HG02763 (cell line): ENCODE measurements at regions not wholly inside any gene's neighbourhood (a gene's known extent, or its start where the extent isn't known, plus 50 kb on each side); places are given as distances from the start of the nearest gene placed in this dataset.
"Not testable (repeated sequence)": the region's sequence is repeated elsewhere in the genome, so short reads cannot be mapped to it uniquely, and the experiment has no call there.

ENCODE experiments used
- ATAC-seq: cut with Tn5 transposase; IDR thresholded peaks from one replicate; pipeline ENCODE4 v1.9.1; 2021; ENCODE audit warnings: mild to moderate bottlenecking, moderate library complexity; ENCODE audit not compliant: unreplicated experiment

DNA sequence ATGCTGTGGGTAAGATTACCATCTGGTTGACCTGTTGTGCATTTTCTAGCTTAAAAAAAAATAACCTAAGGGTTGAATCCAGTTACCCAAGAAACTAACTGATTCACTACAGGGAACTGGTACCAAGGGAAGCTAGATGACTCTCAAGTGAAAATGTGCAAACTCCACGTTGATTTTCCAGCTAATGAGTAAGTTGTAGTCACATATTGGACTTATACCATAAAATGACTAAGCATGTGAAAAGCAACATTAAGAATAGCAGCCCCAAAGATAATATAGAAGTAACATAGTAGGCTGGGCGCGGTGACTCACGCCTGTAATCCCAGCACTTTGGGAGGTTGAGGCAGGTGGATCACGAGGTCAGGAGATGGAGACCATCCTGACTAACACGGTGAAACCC lies 270.9 kb downstream of the SPRY1 start:
- no peak for ATAC-seq

DNA sequence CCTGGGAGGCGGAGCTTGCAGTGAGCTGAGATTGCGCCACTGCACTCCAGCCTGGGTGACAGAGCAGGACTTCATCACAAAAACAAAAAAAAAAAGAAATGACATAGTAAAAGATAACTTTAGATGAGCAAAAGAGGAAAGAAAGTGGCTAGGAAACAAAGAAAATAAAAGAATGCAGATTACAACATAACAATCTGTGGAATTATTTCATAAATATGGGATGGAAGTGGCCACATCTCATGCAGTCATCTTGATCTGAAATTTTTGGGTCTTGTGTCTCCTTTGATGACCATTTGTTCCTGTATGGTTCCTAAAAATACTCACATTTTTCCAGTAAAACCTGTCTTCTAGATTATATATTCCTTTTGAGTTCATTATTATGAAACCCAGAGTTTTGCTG lies 271.4 kb downstream of the SPRY1 start:
- ATAC-seq = no peak

DNA sequence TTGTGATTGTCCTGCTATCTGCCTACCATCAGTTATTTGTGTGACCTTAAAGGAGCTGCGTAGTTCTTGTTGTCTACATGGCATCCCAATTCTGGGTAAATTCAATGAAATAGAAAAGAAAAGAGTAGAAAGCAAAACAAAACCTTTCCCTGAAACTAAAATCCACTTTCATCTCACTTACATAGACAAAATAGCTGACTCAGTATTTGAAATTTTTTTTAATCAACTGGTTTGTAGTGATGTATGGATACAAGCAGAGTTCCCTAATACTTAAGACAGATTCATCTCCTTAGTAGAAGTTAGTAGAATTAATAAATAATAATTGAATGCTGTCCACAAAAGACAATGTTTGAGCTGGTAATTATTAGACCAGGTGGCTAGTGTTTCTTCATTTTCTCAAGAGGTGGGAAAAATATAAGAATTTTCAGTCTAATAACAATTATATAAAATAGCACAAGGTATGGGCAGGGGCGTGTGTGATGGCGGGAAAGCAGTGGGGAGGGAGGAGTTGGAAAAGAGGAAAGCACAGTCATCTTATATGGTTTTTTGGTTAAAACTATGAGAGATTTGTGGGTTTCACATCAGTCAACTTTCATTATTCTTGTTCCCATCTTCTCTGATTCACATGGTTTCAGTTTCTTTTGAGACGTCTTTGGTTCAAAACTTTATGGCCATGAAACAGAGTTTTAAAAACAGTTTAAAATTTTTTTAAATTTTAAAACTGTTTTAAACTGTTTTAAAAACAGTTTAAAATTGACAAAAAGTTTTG lies 275.2 kb downstream of the SPRY1 start:
- ATAC-seq = peak; percentile 90

DNA sequence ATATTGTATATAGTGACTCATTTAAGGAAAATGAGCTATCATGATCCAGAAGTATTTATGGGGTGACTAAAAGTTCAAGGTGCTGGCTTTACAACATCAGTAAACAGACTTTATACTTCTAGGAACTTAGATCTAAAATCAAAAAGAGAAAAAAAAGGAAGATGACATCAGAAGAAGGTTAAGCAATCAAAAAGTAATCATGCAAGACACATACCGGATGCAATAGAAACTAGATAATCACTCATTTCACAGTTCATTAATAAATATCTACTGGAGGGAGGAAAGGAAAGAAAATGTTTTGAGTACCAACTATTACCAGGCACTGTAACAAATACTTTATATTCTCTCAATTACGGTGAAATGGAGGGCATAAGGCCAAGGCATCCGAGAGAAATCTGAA lies 276.4 kb downstream of the SPRY1 start:
- ATAC-seq = no peak

DNA sequence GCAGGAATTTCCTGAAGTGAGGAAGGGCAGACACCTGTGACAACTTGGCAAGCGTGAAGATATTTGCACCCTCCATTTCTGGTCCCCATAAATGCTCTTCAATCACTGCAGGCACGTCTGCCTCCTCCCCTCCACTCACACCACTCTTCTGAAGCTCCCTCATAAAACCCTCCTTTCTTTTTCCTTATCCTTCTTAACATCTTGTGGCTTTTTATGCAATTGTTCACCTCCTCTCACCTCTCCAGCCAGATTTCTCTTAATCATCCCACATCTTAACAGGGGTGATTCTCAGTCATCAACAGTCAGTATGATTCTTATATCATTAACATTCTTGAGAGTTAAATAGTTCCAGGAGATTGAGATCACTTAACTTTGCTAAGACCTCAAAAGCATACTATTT lies 277.4 kb downstream of the SPRY1 start:
- no peak for ATAC-seq

DNA sequence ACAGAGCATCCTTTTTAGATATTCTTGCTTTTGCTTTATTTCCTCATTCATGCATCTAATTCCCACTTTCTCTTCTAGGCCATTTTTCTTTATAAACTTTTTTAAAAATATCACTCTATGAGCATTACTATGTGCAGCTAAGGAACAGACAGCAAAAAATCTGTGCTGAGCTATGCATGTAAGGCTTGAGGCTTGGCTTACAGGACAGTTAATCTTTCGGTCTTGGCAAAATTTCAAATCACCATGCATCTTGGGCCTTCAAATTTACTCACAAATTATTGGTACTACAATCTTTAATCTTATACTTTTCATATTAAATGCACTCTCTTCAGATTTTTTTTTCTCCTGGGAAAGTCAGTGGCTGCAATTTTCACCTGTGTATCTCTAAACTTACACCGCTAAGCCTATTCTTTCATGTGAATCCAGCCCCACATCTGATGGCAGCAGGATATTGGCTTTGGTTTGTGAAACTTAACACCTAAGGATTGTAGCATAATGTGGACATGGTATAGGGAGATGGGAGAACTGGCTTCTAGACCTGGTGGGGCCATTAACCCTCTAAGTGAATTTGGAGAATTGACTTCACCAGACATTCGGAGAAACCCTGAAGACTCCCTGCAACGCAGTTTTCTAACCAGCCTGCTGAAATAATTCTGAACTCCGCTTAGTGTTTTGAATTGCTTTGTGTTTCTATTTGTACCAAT lies 278.3 kb downstream of the SPRY1 start:
- ATAC-seq = no peak

DNA sequence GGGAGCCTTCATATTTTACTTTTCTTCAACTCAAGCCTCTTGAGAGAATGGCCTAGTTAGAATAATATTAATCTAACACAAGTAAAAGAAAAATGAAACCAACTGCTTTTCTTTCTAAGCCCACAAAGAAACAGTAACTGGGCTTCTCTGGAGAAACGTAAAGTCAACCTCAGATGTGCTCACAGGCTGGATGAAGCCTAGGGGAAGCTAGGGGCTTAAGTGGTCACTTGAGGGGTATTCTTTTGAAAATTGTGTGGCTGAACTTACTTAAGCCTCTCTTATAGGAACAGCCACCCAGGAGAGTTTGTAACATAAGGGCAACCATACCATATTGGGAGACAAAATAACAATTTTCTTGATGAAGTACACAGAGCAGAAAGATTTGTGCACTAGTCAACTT lies 279.0 kb downstream of the SPRY1 start:
- no peak for ATAC-seq

DNA sequence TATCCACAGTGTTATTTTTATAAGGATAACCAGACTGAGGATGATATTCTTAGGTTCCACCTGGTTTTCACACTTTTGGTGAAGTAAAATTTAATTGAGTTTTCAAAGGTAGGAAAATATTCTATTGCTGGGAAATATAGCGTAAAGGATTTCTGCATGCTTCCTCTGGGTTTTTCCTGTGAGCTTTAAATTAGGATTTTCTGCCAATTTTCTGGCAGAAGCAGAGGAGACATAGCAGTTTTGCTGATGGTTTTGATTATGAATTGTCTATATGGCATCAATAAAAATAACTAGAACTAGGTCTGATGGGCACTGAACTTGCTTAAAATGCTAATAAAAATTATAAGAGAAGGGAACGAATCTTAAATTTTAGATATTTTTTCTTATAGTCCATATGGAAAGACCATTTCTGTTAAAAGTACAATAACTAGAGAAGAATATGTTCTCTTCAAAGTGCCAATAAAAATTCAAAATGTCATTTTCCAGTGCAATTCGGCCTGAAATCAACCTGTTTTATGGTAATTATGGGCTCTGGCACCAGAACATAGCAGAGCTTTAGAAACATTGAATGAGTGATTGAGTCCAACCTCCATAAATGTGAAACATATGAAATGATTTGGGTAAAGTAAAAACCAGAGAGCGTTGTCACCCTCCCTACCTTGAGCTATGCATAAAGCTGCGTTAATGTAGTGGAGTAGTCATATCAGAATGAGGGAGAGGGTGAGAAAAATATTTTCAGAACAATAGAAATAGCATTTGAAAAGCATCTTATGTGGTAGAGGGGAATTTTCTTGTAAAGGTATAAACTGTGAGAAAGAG lies 279.7 kb downstream of the SPRY1 start:
- ATAC-seq = no peak

DNA sequence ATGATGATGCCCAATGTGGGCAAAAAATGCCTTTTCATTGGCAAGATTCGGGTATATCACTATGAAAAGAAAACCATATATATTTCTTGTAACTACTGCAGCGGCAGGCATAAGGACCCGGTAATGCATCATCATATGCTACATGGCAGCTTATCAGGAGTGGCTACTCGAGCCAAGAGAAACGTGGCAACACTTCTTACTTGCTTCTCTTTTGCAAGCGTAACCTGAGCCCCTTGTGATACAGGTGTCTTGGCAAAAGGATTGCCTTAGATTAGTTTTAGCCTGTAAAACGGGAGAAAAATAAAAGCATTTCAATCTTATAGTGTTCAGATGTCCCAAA lies 280.3 kb downstream of the SPRY1 start:
- no peak for ATAC-seq

DNA sequence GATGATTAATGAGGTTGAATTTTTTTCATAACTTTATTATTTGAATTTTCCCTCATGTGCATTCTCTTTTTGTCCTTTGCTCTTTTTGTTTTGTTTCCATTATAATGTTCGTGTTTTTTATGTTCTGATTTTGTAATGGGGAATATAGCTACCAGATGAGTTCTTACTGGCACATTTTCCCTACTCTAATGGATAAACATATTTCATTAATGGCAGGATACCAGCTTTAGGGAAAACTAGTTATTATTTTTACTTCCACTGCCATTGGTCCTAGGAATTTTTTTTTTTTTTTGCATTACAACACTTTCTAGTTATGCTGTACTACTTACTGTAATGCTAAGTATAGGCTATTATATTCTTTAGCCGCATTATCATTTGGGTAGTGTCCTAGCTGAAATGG lies 286.3 kb downstream of the SPRY1 start:
- ATAC-seq = no peak

DNA sequence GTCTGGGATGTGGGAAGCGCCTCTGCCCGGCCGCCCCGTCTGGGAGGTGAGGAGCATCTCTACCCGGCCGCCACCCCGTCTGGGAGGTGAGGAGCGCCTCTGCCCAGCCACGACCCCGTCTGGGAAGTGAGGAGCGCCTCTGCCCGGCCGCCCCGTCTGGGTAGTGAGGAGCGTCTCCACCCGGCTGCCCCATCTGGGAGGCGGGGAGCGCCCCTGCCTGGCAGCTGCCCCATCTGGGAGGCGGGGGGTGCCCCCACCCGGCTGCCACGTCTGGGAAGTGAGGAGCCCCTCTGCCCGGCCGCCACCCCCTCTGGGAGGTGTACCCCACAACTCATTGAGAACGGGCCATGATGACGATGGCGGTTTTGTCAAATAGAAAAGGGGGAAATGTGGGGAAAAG lies 288.3 kb downstream of the SPRY1 start:
- ATAC-seq = not testable (repeated sequence)

DNA sequence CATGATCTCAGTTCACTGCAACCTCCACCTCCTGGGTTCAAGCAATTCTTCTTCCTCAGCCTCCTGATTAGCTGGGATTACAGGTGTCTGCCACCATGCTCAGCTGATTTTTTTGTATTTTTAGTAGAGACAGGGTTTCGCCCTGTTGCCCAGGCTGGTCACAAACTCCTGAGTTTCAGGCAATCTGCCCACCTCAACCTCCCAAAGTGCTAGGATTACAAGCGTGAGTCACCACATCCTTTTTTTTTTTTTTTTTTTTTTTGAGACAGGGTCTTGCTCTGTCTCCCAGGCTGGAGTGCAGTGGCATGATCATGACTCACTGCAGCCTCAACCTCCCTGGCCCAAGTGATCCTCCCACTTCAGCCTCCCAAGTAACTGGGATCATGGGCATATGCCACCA lies 298.9 kb downstream of the SPRY1 start:
- ATAC-seq = not testable (repeated sequence)

DNA sequence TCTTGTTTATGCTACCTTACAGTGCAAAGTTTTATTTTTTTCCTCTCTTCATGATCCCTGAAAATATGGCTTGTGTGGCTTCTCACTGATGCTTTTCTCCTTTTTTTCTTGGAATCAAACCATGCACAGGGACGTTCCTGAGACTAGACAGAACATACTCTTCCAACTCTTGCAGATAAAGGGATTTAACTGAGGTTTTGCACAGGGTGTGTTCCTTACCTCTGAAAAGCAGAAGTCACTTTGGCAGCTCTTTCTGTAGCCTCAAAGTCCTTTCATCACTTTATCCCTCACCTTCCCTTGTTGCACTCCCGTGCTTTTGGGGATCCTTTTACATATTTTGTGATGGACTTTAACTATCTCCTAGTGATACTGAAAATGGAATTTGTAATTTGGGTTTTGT lies 300.1 kb downstream of the SPRY1 start:
- no peak for ATAC-seq

DNA sequence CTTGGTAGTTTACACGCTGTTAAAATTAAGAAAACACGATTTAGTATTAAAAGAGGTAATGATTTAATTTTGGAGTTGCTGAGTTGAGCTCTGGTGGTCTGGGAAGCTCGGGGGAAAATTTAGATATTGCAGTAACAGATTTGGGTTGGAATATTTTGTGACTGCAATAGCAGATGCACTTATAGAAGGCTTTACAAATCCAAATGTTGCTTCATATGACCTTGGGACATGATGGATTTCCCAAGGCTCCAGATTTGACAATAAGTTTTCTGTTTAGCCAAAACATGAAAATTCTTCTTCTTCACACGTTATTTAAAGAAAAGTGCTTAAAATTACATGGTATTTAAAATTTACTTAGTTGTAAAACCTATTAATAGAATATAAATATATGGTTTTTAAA lies 302.0 kb downstream of the SPRY1 start:
- no peak for ATAC-seq

DNA sequence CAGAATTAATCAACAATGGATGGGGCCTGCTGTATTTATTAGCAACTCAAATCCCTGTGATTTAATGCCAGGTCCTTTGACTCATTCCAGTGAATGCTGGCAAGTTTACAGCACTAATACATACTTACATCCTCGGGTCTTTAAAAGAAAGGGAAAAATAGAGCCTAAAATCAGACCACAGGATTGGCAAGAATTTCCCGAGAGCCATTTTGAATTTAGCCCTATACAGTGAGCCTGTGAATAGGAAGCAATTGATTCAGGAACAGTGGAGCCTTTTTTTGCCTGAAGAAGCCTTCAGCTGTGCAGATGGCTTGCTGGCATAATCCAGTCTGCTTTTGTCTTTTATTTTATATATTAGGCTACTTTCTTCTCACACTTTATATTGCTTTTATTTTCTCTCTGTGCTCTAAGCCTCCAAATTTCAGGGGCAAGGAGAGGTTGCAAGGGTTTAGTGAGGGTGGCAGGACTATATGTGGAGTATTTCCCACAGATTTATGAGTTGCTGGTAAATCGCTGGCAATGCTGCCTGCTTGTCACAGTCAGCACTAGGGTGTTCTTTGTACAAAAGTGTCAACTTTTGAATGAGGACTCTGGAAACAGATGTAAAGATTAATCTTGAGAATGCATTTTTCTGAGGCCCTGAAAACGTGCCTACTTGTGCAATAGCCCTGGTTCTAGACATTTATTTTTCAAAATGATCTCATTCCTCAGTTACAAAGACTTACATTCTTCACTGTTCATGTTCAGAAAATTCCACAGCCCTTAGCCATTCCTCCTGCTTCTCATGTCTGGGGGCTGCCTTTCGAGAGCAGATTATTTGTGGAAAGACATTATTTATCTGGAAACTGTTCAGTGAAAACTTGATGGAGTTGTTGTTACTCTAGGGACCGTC lies 303.5 kb downstream of the SPRY1 start:
- ATAC-seq = no peak

DNA sequence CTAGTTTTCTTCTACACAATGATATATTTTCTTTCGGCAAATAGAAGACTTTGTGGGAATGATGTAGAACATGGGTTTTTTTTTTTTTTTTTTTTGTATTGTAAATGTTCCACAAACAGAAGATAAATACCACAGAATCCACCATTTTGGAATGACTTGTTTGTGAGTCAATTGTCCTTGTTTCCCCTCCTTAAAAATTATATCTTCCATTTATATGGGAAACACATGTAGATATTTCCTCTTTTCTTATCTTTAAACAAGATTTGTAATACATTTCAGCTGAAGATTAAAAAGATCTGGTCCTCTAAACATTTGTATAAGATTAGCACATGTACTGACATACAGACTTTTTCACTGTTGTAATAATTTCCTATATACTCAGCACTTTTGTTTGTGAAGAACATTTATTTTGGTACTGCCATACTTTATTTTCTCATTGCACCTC lies 304.6 kb downstream of the SPRY1 start:
- no peak for ATAC-seq

DNA sequence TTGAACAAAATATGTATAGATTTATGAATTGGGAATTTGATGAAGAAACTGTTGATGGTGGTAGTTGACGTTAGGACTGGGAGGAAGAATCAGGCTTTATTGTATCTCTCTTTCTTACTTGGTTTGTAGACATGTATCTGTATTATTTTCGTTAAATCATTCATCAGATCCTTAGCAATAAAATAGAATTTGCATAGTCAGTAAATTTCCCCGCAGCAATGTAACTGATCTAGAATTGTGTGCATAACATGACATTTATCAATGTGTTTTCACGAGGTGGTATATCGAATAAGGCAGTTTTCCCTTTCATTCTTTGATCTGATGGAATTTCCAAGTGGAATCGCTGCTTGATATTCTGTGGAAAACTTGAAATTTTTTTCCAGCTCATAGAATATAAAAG lies 308.8 kb downstream of the SPRY1 start:
- no peak for ATAC-seq

DNA sequence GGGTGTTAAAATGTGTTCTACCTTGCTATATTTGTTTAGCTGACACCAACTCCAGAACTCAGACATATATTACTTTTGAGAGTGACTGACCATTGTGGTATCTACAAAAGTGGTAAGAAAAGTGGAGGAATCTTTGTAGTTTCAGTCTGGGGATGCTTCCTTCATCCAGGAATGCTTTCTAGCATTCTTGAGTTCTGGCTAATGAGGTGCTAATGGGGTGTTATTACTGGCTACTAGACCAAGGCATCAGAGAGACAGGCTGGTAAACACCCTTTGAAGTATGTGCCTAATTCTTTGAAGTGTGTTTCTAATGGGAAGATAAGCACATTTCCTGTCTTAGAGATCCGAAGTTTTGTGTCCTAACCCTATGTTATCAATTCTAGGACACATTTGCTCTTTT lies 310.4 kb downstream of the SPRY1 start:
- ATAC-seq = no peak

DNA sequence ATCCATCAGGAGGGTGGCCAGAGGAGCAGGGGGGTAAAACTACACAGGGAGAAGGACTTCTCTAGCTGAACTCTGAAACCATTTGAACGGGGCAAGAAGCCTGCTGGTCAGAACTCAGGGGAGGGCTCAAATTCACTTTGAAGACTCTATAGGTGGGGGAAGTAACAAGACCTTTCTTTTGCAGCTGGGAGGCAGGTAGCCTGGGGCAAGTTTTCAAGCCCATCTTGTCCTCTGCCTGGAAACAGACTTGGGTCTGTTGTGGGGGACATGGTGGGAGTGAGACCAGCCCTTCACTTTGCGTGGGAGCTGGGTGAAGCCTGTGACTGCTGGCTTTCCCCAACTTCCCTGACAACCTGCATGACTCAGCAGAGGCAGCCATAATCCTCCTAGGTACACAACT lies 312.3 kb downstream of the SPRY1 start:
- no peak for ATAC-seq

DNA sequence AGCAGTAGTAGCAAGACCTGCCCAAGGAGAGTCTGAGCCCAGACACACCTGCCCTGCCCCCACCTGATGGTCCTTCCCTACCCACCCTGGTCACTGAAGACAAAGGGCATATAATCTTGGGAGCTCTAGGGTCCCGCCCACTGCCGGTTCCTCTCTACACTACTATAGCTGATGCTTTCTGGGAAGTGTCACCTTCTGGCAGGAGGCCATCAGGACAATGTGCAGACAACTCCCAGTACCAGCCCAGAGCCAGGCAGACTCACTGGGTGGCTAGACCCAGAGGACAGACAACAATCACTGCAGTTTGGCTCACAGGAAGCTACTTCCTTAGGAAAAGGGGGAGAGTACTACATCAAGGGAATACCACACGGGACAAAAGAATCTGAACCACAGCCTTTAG lies 312.7 kb downstream of the SPRY1 start:
- ATAC-seq = no peak

DNA sequence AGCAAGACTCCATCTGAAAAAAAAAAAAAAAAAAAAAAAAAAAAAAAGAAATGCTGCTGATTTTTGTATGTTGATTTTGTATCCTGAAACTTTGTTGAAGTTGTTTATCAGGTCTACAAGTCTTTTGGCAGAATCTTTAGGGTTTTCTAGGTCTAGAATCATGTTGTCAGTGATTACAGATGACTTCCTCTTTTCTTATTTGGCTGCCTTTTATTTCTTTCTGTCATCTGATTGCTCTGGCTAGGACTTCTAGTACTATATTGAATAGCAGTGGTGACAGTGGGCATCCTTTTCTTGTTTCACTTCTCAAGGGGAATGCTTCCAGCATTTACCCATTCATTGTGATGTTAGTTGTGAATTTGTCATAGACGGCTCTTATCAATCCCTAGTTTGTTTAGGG lies 334.4 kb downstream of the SPRY1 start:
- no peak for ATAC-seq
